ENCODE measurements at regions not wholly inside any gene's neighbourhood (a gene's known extent, or its start where the extent isn't known, plus 50 kb on each side); places are given as distances from the start of the nearest gene placed in this dataset.

GRCh38 chr17:20920095-20920814 is 122.6 kb downstream of the USP22 start:
- no peak for TF ChIP-seq POLR2A (IDR thresholded peaks at IDR 0.05; ENCODE audit: low read depth, low read length)
- TF ChIP-seq POLR2AphosphoS5 (IDR thresholded peaks at IDR 0.05; ENCODE audit: insufficient read depth, low read depth, low read length) = no peak
- TF ChIP-seq CTCF (IDR thresholded peaks at IDR 0.05; ENCODE audit: extremely low read depth in 1 of 2, insufficient read depth in 1 of 2, low read depth in 1 of 2, low read length in 2 of 2) = no peak
- no peak for TF ChIP-seq MYC (IDR thresholded peaks at IDR 0.05; ENCODE audit: low read depth, low read length)
- TF ChIP-seq MAX (IDR thresholded peaks at IDR 0.05; ENCODE audit: insufficient read depth, insufficient read length) = no peak
- TF ChIP-seq EZH2 (IDR thresholded peaks at IDR 0.05; ENCODE audit: borderline replicate concordance, low read depth, low read length, severe bottlenecking) = no peak
- no peak for TF ChIP-seq FOS (IDR thresholded peaks at IDR 0.05; ENCODE audit: borderline replicate concordance, insufficient read depth, low read length)

Measured in endothelial cell of umbilical vein (primary cell).